Keratinocyte (primary cell): ENCODE measurements at regions not wholly inside any gene's neighbourhood (a gene's known extent, or its start where the extent isn't known, plus 50 kb on each side); places are given as distances from the start of the nearest gene placed in this dataset.

Experiments used
- CTCF ChIP-seq, 3 experiments: IDR thresholded peaks in 1 of 3; conservative IDR thresholded peaks in 1 of 3; optimal IDR thresholded peaks in 1 of 3; 2 replicates in 2 of 3; 3 replicates in 1 of 3; pipeline versions ENCODE3 to v1.5.1; 2011; ENCODE audit warnings: low read length in 3 of 3, mild to moderate bottlenecking in 3 of 3, moderate library complexity in 2 of 3, control low read depth in 1 of 3, inconsistent platforms in 1 of 3; ENCODE audit not compliant: insufficient read depth in 2 of 3; ENCODE audit errors: extremely low read depth in 1 of 3
- EZH2 ChIP-seq: IDR thresholded peaks from one replicate; pipeline ENCODE4 v1.6.1; 2012; ENCODE audit warnings: inconsistent platforms, mild to moderate bottlenecking, low read length, moderate library complexity

GRCh38 chr11:19294444-19294843, 53.7 kb upstream of the E2F8 start:
- TF ChIP-seq CTCF (optimal IDR thresholded peaks at IDR 0.05 in 1 of 3, IDR thresholded peaks at IDR 0.05 in 1 of 3, conservative IDR thresholded peaks at IDR 0.05 in 1 of 3; ENCODE audit: extremely low read depth in 1 of 3, insufficient read depth in 2 of 3, low read length in 3 of 3) (no peak), EZH2 (no peak)
